GM12892 (cell line): ENCODE measurements at regions not wholly inside any gene's neighbourhood (a gene's known extent, or its start where the extent isn't known, plus 50 kb on each side); places are given as distances from the start of the nearest gene placed in this dataset.

ENCODE experiments used
- POLR2A ChIP-seq: IDR thresholded peaks from 2 replicates; pipeline ENCODE4 v1.6.1; 2011; ENCODE audit warnings: low read depth, low read length, control low read depth
- POLR2AphosphoS5 ChIP-seq: IDR thresholded peaks from 2 replicates; pipeline ENCODE4 v1.6.1; 2011; ENCODE audit warnings: low read depth, low read length, control low read depth
- TAF1 ChIP-seq: IDR thresholded peaks from 2 replicates; pipeline ENCODE4 v1.6.1; 2011; ENCODE audit warnings: low read depth, mild to moderate bottlenecking, control low read depth, low read length, borderline replicate concordance

- TF ChIP-seq POLR2AphosphoS5 (no peak), TAF1 (no peak), POLR2A (no peak)
Measured at GRCh38 chr22:27650572-27650971, 151.0 kb downstream of the MN1 start.
